GM10266 (cell line): ENCODE measurements at regions not wholly inside any gene's neighbourhood (a gene's known extent, or its start where the extent isn't known, plus 50 kb on each side); places are given as distances from the start of the nearest gene placed in this dataset.
A peak's percentile ranks its signal among the peaks of the same experiment; 100 is the strongest.

ENCODE experiments used
- DNase-seq: peaks from one replicate; pipeline ENCODE4 v3.0.0; 2012; ENCODE audit errors: extremely low spot score
- CTCF ChIP-seq: IDR thresholded peaks from 2 replicates; pipeline ENCODE4 v1.5.1; 2012; ENCODE audit warnings: mild to moderate bottlenecking, low read depth; ENCODE audit not compliant: control insufficient read depth, insufficient read depth; ENCODE audit errors: missing control alignments

- TF ChIP-seq CTCF = no peak
- DNase-seq = no peak
These were observed 144.0 kb upstream of the KCND3 start for GRCh38 chr1:112133487-112133886.

GRCh38 chr1:112140743-112141142 lies 151.3 kb upstream of the KCND3 start:
- no peak for TF ChIP-seq CTCF
- no peak for DNase-seq

- no peak for DNase-seq
- no peak for TF ChIP-seq CTCF
These were observed 151.8 kb upstream of the KCND3 start for GRCh38 chr1:112141301-112141700.

GRCh38 chr1:112141923-112142322 lies 152.5 kb upstream of the KCND3 start:
- DNase-seq = peak; percentile 0
- TF ChIP-seq CTCF = no peak

GRCh38 chr1:112143871-112144441 lies 154.5 kb upstream of the KCND3 start:
- peak; percentile 1 for DNase-seq

GRCh38 chr1:112144733-112145426 lies 155.4 kb upstream of the KCND3 start:
- DNase-seq = peak; percentile 1

More at GRCh38 chr1:112143871-112144441, 154.5 kb upstream of the KCND3 start:
- no peak for TF ChIP-seq CTCF

More at GRCh38 chr1:112144733-112145426, 155.4 kb upstream of the KCND3 start:
- no peak for TF ChIP-seq CTCF
